ENCODE measurements at regions not wholly inside any gene's neighbourhood (a gene's known extent, or its start where the extent isn't known, plus 50 kb on each side); places are given as distances from the start of the nearest gene placed in this dataset.

GRCh38 chr1:195715652-195716051 lies 892.6 kb downstream of the KCNT2 start:
- CTCF ChIA-PET, result no interaction called here
- Histone ChIP-seq H3K4me2 (ENCODE audit: low read length) (no peak overlapping the region), H4K20me1 (ENCODE audit: insufficient read depth) (no peaks in the 10 kb centered on the region), H3K9me2 (ENCODE audit: insufficient read depth) (no peaks in the 10 kb centered on the region), H3K4me1 (ENCODE audit: control insufficient read depth in 1 of 2, insufficient read depth in 2 of 2, low read length in 2 of 2) (no peaks in the 10 kb centered on the region), H3K27me3 (ENCODE audit: insufficient read depth, low read length) (no peaks in the 10 kb centered on the region), H3K9ac (ENCODE audit: low read length) (no peak overlapping the region), H3K4me3 (replicated peaks in 1 of 2; ENCODE audit: low read depth in 1 of 2, low read length in 2 of 2) (no peak overlapping the region), H3K36me3 (ENCODE audit: control insufficient read depth in 1 of 2, insufficient read depth in 2 of 2, low read length in 2 of 2) (no peaks in the 10 kb centered on the region), H3K79me2 (ENCODE audit: insufficient read depth, low read length) (no peaks in the 10 kb centered on the region), H2AFZ (ENCODE audit: low read depth, low read length, poor library complexity, severe bottlenecking) (no peak overlapping the region), H3K27ac (ENCODE audit: low read depth, low read length) (no peak overlapping the region), H3K9me3 (ENCODE audit: control insufficient read depth in 1 of 2, insufficient read depth in 1 of 2, low read depth in 1 of 2, low read length in 2 of 2) (no peaks in the 10 kb centered on the region)
- no peak for DNase-seq (ENCODE audit: low read depth, low spot score)
- no TSS peak for BruUV-seq (replicated peaks)
- TF ChIP-seq EZH2 (IDR thresholded peaks at IDR 0.05) (no peak), YY1 (IDR thresholded peaks at IDR 0.05; ENCODE audit: extremely low read depth, insufficient replicate concordance, low read depth, low read length) (no peak)
- RAD21 ChIA-PET (ENCODE audit: low non-redundant PET in 1 of 2, low total read pairs in 2 of 2, uncharacterized antibody in 2 of 2, unreplicated experiment in 2 of 2), result no interaction called here
- ATAC-seq, result no peak
- intact Hi-C loops (cut with micrococcal nuclease), result no loop called here
- POLR2A ChIA-PET, result no interaction called here

GRCh38 chr1:195714248-195714647 lies 894.0 kb downstream of the KCNT2 start:
- H3K9me2 ChIP-seq (ENCODE audit: insufficient read depth), result no peaks in the 10 kb centered on the region
- H3K9me3 ChIP-seq (ENCODE audit: control insufficient read depth in 1 of 2, insufficient read depth in 1 of 2, low read depth in 1 of 2, low read length in 2 of 2), result no peaks in the 10 kb centered on the region
- no peak overlapping the region for H3K4me3 ChIP-seq (replicated peaks in 1 of 2; ENCODE audit: low read depth in 1 of 2, low read length in 2 of 2)
- no peaks in the 10 kb centered on the region for H3K79me2 ChIP-seq (ENCODE audit: insufficient read depth, low read length)
- no peaks in the 10 kb centered on the region for H3K27me3 ChIP-seq (ENCODE audit: insufficient read depth, low read length)
- intact Hi-C loops (cut with micrococcal nuclease), result no loop called here
- H3K4me1 ChIP-seq (ENCODE audit: control insufficient read depth in 1 of 2, insufficient read depth in 2 of 2, low read length in 2 of 2), result no peaks in the 10 kb centered on the region
- no peak for DNase-seq (ENCODE audit: low read depth, low spot score)
- ChIA-PET CTCF (no interaction called here), POLR2A (no interaction called here), RAD21 (ENCODE audit: low non-redundant PET in 1 of 2, low total read pairs in 2 of 2, uncharacterized antibody in 2 of 2, unreplicated experiment in 2 of 2) (no interaction called here)
- ATAC-seq, result no peak
- H3K4me2 ChIP-seq (ENCODE audit: low read length), result no peak overlapping the region
- H4K20me1 ChIP-seq (ENCODE audit: insufficient read depth), result no peaks in the 10 kb centered on the region
- no peak for TF ChIP-seq YY1 (IDR thresholded peaks at IDR 0.05; ENCODE audit: extremely low read depth, insufficient replicate concordance, low read depth, low read length)
- no peak for TF ChIP-seq ELF1 (IDR thresholded peaks at IDR 0.05; ENCODE audit: borderline replicate concordance, low read depth)
- no peak for TF ChIP-seq EZH2phosphoT487 (IDR thresholded peaks at IDR 0.05; ENCODE audit: borderline replicate concordance)
- no peak for TF ChIP-seq CBX3 (IDR thresholded peaks at IDR 0.05; ENCODE audit: low read depth)
- TF ChIP-seq JUND (IDR thresholded peaks at IDR 0.05), result no peak
- TF ChIP-seq SIN3A (IDR thresholded peaks at IDR 0.05; ENCODE audit: low read depth), result no peak
- no peak for TF ChIP-seq TCF7L2 (IDR thresholded peaks at IDR 0.05; ENCODE audit: borderline replicate concordance, extremely low read depth, insufficient read depth, insufficient read length)
- no peak for TF ChIP-seq MAX (IDR thresholded peaks at IDR 0.05)
- TF ChIP-seq REST (IDR thresholded peaks at IDR 0.05; ENCODE audit: low read depth), result no peak
- no peak for TF ChIP-seq SP1 (IDR thresholded peaks at IDR 0.05; ENCODE audit: low read depth)
- TF ChIP-seq CEBPB (IDR thresholded peaks at IDR 0.05; ENCODE audit: low read depth), result no peak
- no peak for TF ChIP-seq ATF3 (IDR thresholded peaks at IDR 0.05)
- no peak for TF ChIP-seq POLR2A (IDR thresholded peaks at IDR 0.05; ENCODE audit: borderline replicate concordance, extremely low read depth, insufficient read depth, insufficient read length)
- no peak for TF ChIP-seq POLR2AphosphoS5 (IDR thresholded peaks at IDR 0.05; ENCODE audit: low read depth, low read length)
- TF ChIP-seq EZH2 (IDR thresholded peaks at IDR 0.05), result no peak
- no peak overlapping the region for H2AFZ ChIP-seq (ENCODE audit: low read depth, low read length, poor library complexity, severe bottlenecking)
- no peak overlapping the region for H3K9ac ChIP-seq (ENCODE audit: low read length)
- no peaks in the 10 kb centered on the region for H3K36me3 ChIP-seq (ENCODE audit: control insufficient read depth in 1 of 2, insufficient read depth in 2 of 2, low read length in 2 of 2)
- BruUV-seq (replicated peaks), result no TSS peak
- H3K27ac ChIP-seq (ENCODE audit: low read depth, low read length), result no peak overlapping the region

All from HCT116 (cell line).